HG02798 (cell line): ENCODE measurements at regions not wholly inside any gene's neighbourhood (a gene's known extent, or its start where the extent isn't known, plus 50 kb on each side); places are given as distances from the start of the nearest gene placed in this dataset.

Experiments
- ATAC-seq: cut with Tn5 transposase; IDR thresholded peaks from one replicate; pipeline ENCODE4 v1.9.1; 2021; ENCODE audit warnings: mild to moderate bottlenecking; ENCODE audit not compliant: unreplicated experiment, poor library complexity

DNA sequence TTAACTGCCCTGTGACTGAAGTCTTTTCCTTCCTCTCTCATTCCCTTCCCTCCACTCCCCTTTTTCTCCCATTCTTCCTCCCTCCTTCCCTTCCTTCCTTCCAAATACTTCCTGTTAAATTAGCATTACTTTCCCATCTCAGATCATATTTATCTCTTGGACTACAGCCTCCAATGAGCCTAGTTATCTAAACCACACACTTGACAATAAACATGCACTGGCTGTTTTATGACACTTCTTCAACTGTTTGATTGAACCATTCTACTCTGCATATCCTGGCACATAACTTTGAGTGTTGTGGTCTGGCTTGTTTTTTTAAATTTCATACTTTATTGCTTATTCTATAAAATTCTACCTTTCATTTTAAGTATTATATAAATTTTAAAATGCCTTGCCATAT is 1860.8 kb upstream of the LRRTM1 start:
- no peak for ATAC-seq

DNA sequence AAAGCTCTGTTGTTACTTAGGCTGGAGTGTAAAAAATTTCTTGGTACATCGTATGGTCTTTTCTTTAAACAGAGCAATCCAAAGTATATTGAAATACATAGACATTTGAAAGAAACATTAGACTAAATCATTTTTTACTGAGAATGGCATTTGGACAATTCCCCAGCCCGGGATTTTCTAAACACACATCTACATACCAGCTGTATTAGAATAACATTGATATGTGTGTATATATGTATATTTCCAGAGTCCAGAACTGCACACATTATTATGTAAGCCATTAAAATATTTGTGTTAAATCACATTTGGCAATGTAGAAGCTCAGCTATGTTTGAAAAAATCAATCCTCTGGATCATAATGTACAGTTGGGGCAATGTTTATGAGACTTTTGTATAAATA is 1853.6 kb upstream of the LRRTM1 start:
- no peak for ATAC-seq

DNA sequence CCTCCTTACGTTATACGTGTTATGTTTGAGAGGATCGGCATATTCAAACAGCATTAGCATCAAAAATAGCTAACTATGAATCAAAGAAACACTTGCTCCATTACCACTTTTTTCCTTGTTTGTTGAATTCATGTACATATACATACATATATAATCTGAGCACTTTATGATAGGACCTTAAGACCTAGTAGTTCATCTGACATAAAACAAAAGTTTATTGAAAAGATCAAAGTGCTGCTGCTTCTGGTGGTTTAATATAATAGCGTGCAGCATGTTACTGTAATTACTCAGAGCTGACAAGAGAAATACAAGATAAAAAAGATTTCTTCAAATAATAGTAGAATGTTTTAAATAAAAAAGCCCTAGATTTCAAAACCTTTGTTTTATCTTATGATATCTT is 1850.9 kb upstream of the LRRTM1 start:
- ATAC-seq: no peak

DNA sequence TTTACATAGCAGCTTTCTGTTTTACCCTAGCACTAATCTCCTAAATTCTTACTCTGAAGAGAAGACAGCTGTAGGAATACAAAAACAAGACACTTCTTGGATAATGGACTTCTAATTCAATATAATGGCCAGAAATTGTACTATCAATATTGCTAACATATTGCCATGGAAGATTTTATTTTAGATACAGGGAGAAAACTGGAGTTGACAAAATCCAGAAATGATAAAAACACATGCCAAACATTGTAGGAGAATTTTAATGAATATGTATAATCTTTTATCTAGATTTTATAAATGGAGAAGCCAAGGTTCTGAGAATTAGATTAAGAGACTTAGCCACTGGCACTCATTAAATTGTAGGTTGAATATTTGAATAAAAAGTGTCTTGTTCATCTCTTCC is 1838.8 kb upstream of the LRRTM1 start:
- no peak for ATAC-seq

DNA sequence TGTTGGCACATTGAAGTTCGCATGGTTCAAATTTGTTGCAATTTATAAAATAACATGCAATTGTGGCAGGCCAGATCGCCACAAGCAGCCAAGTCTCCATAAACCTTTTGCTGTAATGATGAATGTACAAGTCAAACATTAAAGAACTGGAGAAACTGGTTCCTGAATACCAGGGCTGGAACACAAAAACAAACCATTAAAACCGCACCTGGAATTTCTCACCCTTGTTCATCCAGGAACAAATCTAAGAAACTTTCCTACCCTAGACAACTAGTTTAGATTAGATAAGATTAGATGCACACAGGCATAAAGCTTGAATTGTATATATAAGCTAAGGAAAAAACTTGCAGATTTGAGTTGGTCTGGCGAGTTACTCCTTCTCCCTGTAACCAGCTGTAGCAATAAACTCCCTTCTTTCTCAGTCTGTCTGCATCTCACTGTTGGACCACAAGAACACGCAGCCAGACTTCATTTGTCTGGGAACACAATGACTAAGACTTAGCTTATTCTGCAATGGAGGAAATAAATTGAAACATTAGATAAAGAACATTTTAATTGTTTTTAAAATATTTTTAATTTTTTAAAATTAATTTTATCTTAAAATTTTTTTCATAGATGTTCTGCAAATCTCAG is 1835.5 kb upstream of the LRRTM1 start:
- ATAC-seq: no peak

GRCh38 chr2:82137441-82137840 is 1832.9 kb upstream of the LRRTM1 start:
- no peak for ATAC-seq

DNA sequence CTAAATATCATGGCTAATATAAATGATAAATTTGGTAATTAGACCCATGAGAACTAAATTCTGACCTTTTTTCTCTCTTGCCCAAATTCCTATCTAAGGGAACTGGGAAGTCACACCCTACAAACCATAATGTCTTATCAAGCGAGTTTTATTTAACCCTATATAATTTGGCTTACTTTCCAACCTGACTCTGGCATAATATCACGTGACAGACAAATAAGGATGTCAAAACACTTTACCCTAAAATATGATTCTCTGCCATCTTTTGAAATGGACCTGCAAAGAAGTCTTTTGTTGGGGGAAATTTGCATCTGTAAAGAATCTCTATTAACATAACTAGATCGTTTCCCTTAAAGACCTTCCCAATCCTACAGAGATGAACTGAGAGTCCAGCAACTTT is 1823.5 kb upstream of the LRRTM1 start:
- no peak for ATAC-seq

GRCh38 chr2:82124629-82125028 is 1820.1 kb upstream of the LRRTM1 start:
- no peak for ATAC-seq

DNA sequence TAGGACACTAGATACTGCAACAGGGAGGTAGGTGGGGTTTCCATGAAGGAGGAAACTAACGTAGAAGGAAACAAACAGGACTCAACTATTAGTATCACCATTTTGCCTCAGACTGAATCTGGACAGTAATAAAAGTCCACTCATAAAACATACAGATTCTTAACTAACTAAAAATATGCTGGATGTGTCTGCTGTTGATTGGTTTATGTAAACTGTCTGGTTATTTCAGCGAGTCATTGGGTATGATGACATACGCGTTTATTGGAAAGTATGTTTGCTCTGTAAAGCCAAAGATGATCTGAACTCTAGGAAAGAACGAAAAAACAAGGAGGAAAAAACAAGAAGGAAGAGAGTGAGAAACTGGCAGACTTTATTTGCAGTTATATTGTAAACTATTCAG is 1816.1 kb upstream of the LRRTM1 start:
- ATAC-seq: no peak

DNA sequence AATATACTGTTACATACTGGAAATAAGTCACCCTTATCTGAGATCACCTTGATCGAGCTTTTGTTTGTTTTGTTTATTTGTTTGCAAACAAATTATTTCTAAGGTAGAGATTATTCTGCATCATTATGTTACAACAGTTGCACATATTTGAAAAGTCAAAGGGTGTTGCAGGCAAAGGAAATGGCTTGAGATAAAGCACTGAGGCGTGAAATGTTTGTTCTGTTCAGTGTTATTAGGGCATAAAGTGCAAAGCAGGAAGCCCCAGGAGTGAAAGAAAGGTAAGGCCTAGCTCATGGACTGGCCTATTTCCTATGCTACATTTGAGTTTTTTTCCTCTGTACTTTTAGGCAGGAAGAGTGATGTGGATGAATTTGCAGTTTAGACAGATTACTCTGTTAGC is 1815.6 kb upstream of the LRRTM1 start:
- ATAC-seq: no peak

DNA sequence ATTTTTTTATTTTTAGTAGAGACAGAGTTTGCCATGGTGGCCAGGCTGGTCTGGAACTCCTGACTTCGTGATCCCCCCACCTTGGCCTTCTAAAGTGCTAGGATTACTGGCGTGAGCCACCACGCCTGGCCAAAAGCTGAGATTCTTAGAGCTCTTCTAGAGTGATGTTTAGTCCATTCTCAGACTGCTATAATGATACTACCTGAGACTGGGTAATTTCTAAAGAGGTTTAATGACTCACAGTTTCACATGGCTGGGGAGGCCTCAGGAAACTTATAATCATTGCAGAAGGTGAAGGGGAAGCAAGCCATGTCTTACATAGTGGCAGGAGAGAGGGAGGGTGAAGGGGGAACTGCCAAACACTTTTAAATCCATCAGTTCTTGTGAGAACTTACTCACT is 1804.9 kb upstream of the LRRTM1 start:
- no peak for ATAC-seq

DNA sequence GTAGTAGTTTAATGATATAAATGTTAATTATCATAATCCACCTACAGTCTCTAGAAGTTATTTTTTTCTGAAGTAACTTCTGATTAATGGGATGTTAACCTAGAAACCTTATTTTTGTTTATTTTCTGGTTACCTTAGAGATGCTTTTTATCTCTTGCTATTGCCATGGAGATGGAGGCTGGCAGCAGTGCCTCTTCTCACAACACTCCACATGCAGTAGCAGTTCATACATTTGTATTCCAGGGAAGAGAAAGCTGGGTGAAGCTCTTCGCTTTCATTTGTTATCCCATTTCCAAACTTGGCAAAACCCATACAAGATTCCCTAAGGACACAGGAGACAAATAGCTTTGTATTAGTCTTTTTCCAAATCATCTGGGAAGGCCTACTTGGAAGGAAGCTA is 1794.1 kb upstream of the LRRTM1 start:
- ATAC-seq: no peak

DNA sequence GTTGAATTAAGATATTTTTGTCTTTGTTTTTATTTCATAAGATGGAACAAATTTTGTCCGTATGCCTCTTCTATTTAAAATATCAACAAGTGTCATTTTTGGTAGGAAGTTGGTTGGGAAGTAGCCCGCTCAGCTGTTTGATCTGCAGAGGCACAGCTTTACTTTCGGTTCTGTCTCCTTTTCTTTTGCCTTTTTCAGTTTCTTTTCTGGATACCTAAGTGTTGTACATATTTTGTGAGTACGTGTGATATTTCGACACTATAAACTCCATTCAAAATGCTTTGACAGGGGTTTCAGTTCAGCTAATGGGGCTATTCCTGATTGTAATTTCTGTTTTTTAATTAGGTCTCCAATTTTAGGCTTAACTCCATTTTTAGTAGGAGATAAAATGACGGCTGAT is 1785.0 kb upstream of the LRRTM1 start:
- ATAC-seq: no peak

DNA sequence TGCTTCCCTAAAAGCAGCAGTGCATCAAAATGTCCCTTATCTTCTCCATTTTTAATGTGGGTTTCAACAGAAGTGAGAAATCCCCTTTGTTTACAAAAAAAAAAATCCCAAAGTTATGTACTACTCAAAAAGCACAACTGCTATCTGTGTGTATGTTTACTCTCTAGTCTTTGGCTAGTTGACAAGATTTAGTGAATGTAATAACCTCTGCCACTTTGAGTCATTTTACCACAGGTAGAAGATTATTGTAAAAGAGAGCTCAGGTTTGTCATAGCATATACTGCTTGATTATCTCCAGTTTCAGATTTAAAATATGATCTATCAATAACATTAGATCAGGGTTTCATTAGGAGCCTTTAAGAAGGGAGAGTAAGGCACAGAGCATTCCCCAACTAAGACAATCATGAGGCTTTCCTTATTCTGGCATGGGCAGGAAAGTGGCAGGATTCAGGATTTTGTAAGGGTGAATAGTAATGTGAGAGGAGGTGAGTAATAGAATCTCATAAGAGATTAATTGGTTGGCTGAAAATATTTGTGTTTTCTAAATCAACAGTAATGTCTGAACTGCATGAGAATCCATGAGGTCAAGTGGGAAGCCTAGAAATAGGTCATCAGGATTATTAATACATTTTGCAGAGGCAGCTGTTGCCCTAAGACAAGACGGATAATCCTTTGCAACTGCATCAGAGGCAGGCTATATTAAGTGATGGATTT is 1780.3 kb upstream of the LRRTM1 start:
- ATAC-seq: no peak

DNA sequence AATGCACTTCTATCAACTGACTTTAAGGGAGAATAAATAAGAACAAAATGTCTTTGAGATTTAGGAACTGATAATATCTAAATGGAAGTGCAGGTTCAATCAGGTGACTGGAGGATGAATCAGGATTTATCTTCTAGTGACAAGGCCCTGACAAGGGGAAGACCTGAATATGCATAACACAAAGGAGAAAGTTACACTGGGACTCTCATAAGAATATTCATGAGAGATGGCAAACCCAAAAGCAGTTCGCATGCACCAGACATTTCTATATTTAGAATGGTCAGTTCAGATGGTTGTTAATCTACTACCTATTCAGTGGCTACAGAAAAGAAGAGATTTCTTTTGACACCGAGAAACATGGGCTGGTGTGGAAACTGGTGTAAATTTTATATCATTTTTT is 1771.3 kb upstream of the LRRTM1 start:
- ATAC-seq: no peak

DNA sequence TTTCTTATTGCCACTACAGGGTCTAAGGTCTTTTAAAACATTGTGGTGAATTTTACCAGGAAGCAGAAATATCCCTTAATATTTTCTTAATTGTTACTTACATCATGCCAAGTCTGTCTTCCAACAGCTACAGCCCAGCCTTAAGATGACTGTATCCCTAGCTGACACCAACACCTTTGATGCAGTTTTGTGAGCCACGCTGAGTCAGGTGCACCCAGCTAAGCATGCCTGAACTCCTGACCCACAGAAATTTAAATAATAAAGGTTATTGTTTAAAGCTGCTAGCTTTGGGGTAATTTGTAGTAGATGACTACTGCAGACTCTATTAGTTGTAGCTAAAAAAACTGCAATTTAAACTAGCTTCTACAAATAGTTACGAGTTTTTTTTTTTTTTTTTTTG is 1757.9 kb upstream of the LRRTM1 start:
- ATAC-seq: no peak

GRCh38 chr2:82055846-82056245 is 1751.3 kb upstream of the LRRTM1 start:
- no peak for ATAC-seq

- no peak for ATAC-seq
Observed at GRCh38 chr2:82043867-82044266, 1739.3 kb upstream of the LRRTM1 start.

GRCh38 chr2:82027921-82028615 is 1723.5 kb upstream of the LRRTM1 start:
- no peak for ATAC-seq

GRCh38 chr2:82023710-82024109 is 1719.2 kb upstream of the LRRTM1 start:
- ATAC-seq: no peak

DNA sequence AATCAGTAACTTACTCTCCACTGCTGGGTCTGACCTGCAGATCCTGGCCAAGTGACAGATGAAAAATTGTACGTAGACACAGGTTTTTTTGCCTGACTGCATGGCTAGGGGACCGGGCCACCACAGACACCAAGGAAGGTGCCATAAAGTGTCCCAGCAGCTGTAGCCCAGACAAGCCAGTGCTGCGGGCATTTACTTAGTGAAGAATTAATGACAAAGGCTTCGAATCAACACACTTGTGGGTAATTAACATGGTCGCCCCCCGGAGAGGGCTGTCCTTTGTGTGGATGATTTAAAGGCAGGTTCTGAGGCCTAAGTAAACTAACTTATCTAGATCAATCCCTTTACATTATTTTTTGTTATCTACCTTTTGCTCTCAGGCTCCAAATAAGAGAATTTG is 1709.1 kb upstream of the LRRTM1 start:
- no peak for ATAC-seq
